Activated T-cell treated with anti-CD3 and anti-CD28 coated beads, Interleukin-2, amount 50 U/mL, for 72 hours (primary cell): ENCODE measurements at regions not wholly inside any gene's neighbourhood (a gene's known extent, or its start where the extent isn't known, plus 50 kb on each side); places are given as distances from the start of the nearest gene placed in this dataset.

Source experiments
- ATAC-seq, 2 donors: fragments of 150-1000 bp; cut with Tn5 transposase; replicated peaks in 1 of 2; 2 replicates each; pipeline ENCODE4 v1.10.0; 2021; ENCODE audit warnings: moderate library complexity in 2 of 2, mild to moderate bottlenecking in 1 of 2
- DNase-seq, 2 donors: peaks; one replicate each; pipeline ENCODE4 v3.0.0; 2021 to 2022; ENCODE audit warnings: mixed read lengths in 1 of 2
- H3K27ac Mint-ChIP-seq: one replicate; pipeline ENCODE4 v1.8.0; 2022; ENCODE audit warnings: mild to moderate bottlenecking, moderate library complexity, mixed read lengths
- H3K27me3 Mint-ChIP-seq: one replicate; pipeline ENCODE4 v1.8.0; 2022; ENCODE audit warnings: low read depth, mixed read lengths
- H3K36me3 Mint-ChIP-seq, 2 donors: one replicate each; pipeline ENCODE4 v1.8.0; 2022; ENCODE audit warnings: mixed read lengths in 2 of 2, mild to moderate bottlenecking in 1 of 2; ENCODE audit not compliant: insufficient read depth in 2 of 2
- H3K4me1 Mint-ChIP-seq: one replicate; pipeline ENCODE4 v1.8.0; 2022; ENCODE audit warnings: low read depth, mixed read lengths
- H3K4me3 Mint-ChIP-seq, 2 donors: one replicate each; pipeline ENCODE4 v1.8.0; 2022; ENCODE audit warnings: mild to moderate bottlenecking in 2 of 2, mixed read lengths in 2 of 2, moderate library complexity in 2 of 2
- H3K9me3 Mint-ChIP-seq, 2 donors: one replicate each; pipeline ENCODE4 v1.8.0; 2022; ENCODE audit warnings: mixed read lengths in 2 of 2

GRCh38 chr13:22061371-22061805 is 390.5 kb downstream of the FGF9 start:
- H3K9me3 Mint-ChIP-seq: peaks cover 0 to 2% of the 10 kb centered on the region in 2 donors
- DNase-seq (peak; percentile 69 to 71), ATAC-seq (peak; percentile 93 to 95)
- peaks cover 0 to 2% of the 10 kb centered on the region in 2 donors for H3K36me3 Mint-ChIP-seq
- no peaks in the 10 kb centered on the region for H3K27me3 Mint-ChIP-seq
- H3K27ac Mint-ChIP-seq: peak overlapping the region; percentile 41
- H3K4me1 Mint-ChIP-seq: peaks cover 60% of the 10 kb centered on the region
- H3K4me3 Mint-ChIP-seq: peak overlapping the region; percentile 68 to 76

GRCh38 chr13:22061806-22062391 is 391.0 kb downstream of the FGF9 start:
- Mint-ChIP-seq H3K36me3 (peaks cover 2% of the 10 kb centered on the region in 2 donors), H3K4me1 (peaks cover 63% of the 10 kb centered on the region), H3K27me3 (no peaks in the 10 kb centered on the region), H3K4me3 (peak overlapping the region; percentile 68 to 76), H3K9me3 (peaks cover 0 to 2% of the 10 kb centered on the region in 2 donors), H3K27ac (peak overlapping the region; percentile 41)
- DNase-seq: no peak
- peak; percentile 40 to 46 for ATAC-seq

- Mint-ChIP-seq H3K27ac (peak overlapping the region; percentile 41), H3K4me3 (peak overlapping the region; percentile 68 to 76), H3K4me1 (peaks cover 70% of the 10 kb centered on the region), H3K36me3 (peaks cover 2 to 4% of the 10 kb centered on the region in 2 donors), H3K27me3 (no peaks in the 10 kb centered on the region), H3K9me3 (peaks cover 0 to 2% of the 10 kb centered on the region in 2 donors)
- ATAC-seq (peak in 1 of 2 donors; percentile 50), DNase-seq (peak in 1 of 2 donors; percentile 28)
Observed at GRCh38 chr13:22062478-22063205, 391.8 kb downstream of the FGF9 start.

- Mint-ChIP-seq H3K27ac (no peak overlapping the region), H3K4me3 (peak overlapping the region; percentile 9 to 17), H3K36me3 (peaks cover 2 to 4% of the 10 kb centered on the region in 2 donors), H3K9me3 (peaks cover 0 to 2% of the 10 kb centered on the region in 2 donors), H3K4me1 (peaks cover 74% of the 10 kb centered on the region), H3K27me3 (no peaks in the 10 kb centered on the region)
- no peak for ATAC-seq
- no peak for DNase-seq
Observed at GRCh38 chr13:22063416-22064124, 392.7 kb downstream of the FGF9 start.

- no peak for DNase-seq
- H3K9me3 Mint-ChIP-seq: no peaks in the 10 kb centered on the region
- H3K27ac Mint-ChIP-seq: peak overlapping the region; percentile 72
- peaks cover 65% of the 10 kb centered on the region for H3K4me1 Mint-ChIP-seq
- peak overlapping the region; percentile 31 to 39 for H3K4me3 Mint-ChIP-seq
- H3K36me3 Mint-ChIP-seq: peaks cover 2% of the 10 kb centered on the region in 2 donors
- no peak for ATAC-seq
- H3K27me3 Mint-ChIP-seq: no peaks in the 10 kb centered on the region
Observed at GRCh38 chr13:22064854-22065620, 394.2 kb downstream of the FGF9 start.

GRCh38 chr13:22073718-22074117 is 402.8 kb downstream of the FGF9 start:
- Mint-ChIP-seq H3K4me1 (peaks cover 58% of the 10 kb centered on the region), H3K4me3 (peak overlapping the region; percentile 25 to 78), H3K27ac (peak overlapping the region; percentile 91), H3K36me3 (peaks cover 0 to 4% of the 10 kb centered on the region in 2 donors), H3K9me3 (peaks cover 0 to 3% of the 10 kb centered on the region in 2 donors), H3K27me3 (no peaks in the 10 kb centered on the region)
- DNase-seq (no peak), ATAC-seq (peak; percentile 28 to 36)

- DNase-seq (peak; percentile 25 to 43), ATAC-seq (peak; percentile 59 to 68)
- Mint-ChIP-seq H3K4me3 (peak overlapping the region; percentile 25 to 78), H3K27ac (peak overlapping the region; percentile 91), H3K27me3 (no peaks in the 10 kb centered on the region), H3K9me3 (peaks cover 2 to 5% of the 10 kb centered on the region in 2 donors), H3K4me1 (peaks cover 58% of the 10 kb centered on the region), H3K36me3 (peaks cover 3 to 6% of the 10 kb centered on the region in 2 donors)
Observed at GRCh38 chr13:22074403-22074802, 403.5 kb downstream of the FGF9 start.

- H3K9me3 Mint-ChIP-seq: peaks cover 3 to 5% of the 10 kb centered on the region in 2 donors
- H3K4me1 Mint-ChIP-seq: peaks cover 60% of the 10 kb centered on the region
- no peaks in the 10 kb centered on the region for H3K27me3 Mint-ChIP-seq
- ATAC-seq (peak; percentile 35 to 47), DNase-seq (no peak)
- H3K27ac Mint-ChIP-seq: no peak overlapping the region
- peak overlapping the region; percentile 40 to 71 for H3K4me3 Mint-ChIP-seq
- peaks cover 3 to 6% of the 10 kb centered on the region in 2 donors for H3K36me3 Mint-ChIP-seq
Observed at GRCh38 chr13:22076658-22077057, 405.8 kb downstream of the FGF9 start.

- H3K4me3 Mint-ChIP-seq: peak overlapping the region; percentile 25 to 71
- peak; percentile 27 to 45 for ATAC-seq
- DNase-seq: no peak
Observed at GRCh38 chr13:22077205-22077683, 406.4 kb downstream of the FGF9 start.

GRCh38 chr13:22077764-22078163 is 406.9 kb downstream of the FGF9 start:
- H3K4me1 Mint-ChIP-seq: peaks cover 67% of the 10 kb centered on the region
- no peaks in the 10 kb centered on the region for H3K27me3 Mint-ChIP-seq
- ATAC-seq: peak; percentile 28 to 34

More at GRCh38 chr13:22077205-22077683, 406.4 kb downstream of the FGF9 start:
- Mint-ChIP-seq H3K36me3 (peaks cover 3 to 6% of the 10 kb centered on the region in 2 donors), H3K9me3 (peaks cover 3 to 5% of the 10 kb centered on the region in 2 donors), H3K4me1 (peaks cover 65% of the 10 kb centered on the region), H3K27me3 (no peaks in the 10 kb centered on the region), H3K27ac (peak overlapping the region; percentile 25)

GRCh38 chr13:22079961-22080360 is 409.1 kb downstream of the FGF9 start:
- H3K4me1 Mint-ChIP-seq: peaks cover 58% of the 10 kb centered on the region
- H3K4me3 Mint-ChIP-seq: no peak overlapping the region
- H3K9me3 Mint-ChIP-seq: peaks cover 2 to 3% of the 10 kb centered on the region in 2 donors
- ATAC-seq: no peak
- H3K27me3 Mint-ChIP-seq: no peaks in the 10 kb centered on the region
- H3K36me3 Mint-ChIP-seq: peaks cover 3 to 6% of the 10 kb centered on the region in 2 donors
- no peak for DNase-seq
- no peak overlapping the region for H3K27ac Mint-ChIP-seq

More at GRCh38 chr13:22077764-22078163, 406.9 kb downstream of the FGF9 start:
- no peak for DNase-seq
- peaks cover 3 to 6% of the 10 kb centered on the region in 2 donors for H3K36me3 Mint-ChIP-seq
- H3K27ac Mint-ChIP-seq: no peak overlapping the region
- H3K9me3 Mint-ChIP-seq: peaks cover 3 to 5% of the 10 kb centered on the region in 2 donors
- H3K4me3 Mint-ChIP-seq: peak overlapping the region; percentile 25 to 71

GRCh38 chr13:22080832-22081231 is 410.0 kb downstream of the FGF9 start:
- H3K27ac Mint-ChIP-seq: no peak overlapping the region
- H3K36me3 Mint-ChIP-seq: peaks cover 3 to 6% of the 10 kb centered on the region in 2 donors
- H3K9me3 Mint-ChIP-seq: peaks cover 2 to 3% of the 10 kb centered on the region in 2 donors
- no peaks in the 10 kb centered on the region for H3K27me3 Mint-ChIP-seq
- H3K4me3 Mint-ChIP-seq: no peak overlapping the region
- DNase-seq (no peak), ATAC-seq (no peak)
- peaks cover 49% of the 10 kb centered on the region for H3K4me1 Mint-ChIP-seq
